ENCODE measurements at regions not wholly inside any gene's neighbourhood (a gene's known extent, or its start where the extent isn't known, plus 50 kb on each side); places are given as distances from the start of the nearest gene placed in this dataset.

DNA sequence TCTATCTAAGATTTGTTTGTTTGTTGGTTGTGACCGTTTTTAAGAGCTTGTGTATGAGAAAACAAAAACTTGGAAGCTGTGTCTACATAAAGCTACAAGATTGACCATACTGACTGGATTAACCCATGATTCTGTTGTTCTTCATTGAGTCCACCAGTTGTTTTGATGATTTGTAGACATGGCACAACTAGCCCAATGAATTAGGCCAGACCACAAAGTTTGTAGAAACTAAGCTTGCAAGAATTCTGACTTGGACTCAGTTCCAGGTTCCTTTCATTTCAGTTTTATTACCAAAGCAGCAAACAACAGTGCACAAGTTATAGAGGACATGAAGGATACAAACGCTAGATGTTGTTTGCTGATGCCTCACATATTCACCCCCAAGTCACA is 119.3 kb downstream of the RASGEF1B start:
- Histone ChIP-seq H3K9me3 (replicated peaks; ENCODE audit: insufficient read depth, low read length) (no peaks in the 10 kb centered on the region), H3K79me2 (ENCODE audit: low read length) (no peaks in the 10 kb centered on the region), H3K4me1 (ENCODE audit: low read length) (no peaks in the 10 kb centered on the region), H3K36me3 (replicated peaks; ENCODE audit: insufficient read depth, low read length) (no peaks in the 10 kb centered on the region), H3K4me3 (ENCODE audit: low read length) (no peak overlapping the region), H3K9me2 (replicated peaks; ENCODE audit: insufficient read depth, low read length) (no peaks in the 10 kb centered on the region), H3K27me3 (replicated peaks; ENCODE audit: insufficient read depth, low read length) (no peaks in the 10 kb centered on the region), H3F3A (ENCODE audit: insufficient read depth, low read length) (no peaks in the 10 kb centered on the region), H4K20me1 (ENCODE audit: insufficient read depth, low read length) (no peaks in the 10 kb centered on the region), H3K27ac (ENCODE audit: low read length) (no peak overlapping the region), H3K4me2 (ENCODE audit: low read depth, low read length) (no peak overlapping the region), H2AFZ (ENCODE audit: low read length) (no peak overlapping the region), H3K9ac (ENCODE audit: low read length) (no peak overlapping the region)
- DNase-seq: no peak
- TF ChIP-seq, protein P1, sequence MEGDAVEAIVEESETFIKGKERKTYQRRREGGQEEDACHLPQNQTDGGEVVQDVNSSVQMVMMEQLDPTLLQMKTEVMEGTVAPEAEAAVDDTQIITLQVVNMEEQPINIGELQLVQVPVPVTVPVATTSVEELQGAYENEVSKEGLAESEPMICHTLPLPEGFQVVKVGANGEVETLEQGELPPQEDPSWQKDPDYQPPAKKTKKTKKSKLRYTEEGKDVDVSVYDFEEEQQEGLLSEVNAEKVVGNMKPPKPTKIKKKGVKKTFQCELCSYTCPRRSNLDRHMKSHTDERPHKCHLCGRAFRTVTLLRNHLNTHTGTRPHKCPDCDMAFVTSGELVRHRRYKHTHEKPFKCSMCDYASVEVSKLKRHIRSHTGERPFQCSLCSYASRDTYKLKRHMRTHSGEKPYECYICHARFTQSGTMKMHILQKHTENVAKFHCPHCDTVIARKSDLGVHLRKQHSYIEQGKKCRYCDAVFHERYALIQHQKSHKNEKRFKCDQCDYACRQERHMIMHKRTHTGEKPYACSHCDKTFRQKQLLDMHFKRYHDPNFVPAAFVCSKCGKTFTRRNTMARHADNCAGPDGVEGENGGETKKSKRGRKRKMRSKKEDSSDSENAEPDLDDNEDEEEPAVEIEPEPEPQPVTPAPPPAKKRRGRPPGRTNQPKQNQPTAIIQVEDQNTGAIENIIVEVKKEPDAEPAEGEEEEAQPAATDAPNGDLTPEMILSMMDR (IDR thresholded peaks at IDR 0.05; ENCODE audit: low read length): no peak
- TF ChIP-seq EZH2 (optimal IDR thresholded peaks at IDR 0.05; ENCODE audit: low read depth, low read length) (no peak), EZH2phosphoT487 (IDR thresholded peaks at IDR 0.05; ENCODE audit: low read length) (no peak)

DNA sequence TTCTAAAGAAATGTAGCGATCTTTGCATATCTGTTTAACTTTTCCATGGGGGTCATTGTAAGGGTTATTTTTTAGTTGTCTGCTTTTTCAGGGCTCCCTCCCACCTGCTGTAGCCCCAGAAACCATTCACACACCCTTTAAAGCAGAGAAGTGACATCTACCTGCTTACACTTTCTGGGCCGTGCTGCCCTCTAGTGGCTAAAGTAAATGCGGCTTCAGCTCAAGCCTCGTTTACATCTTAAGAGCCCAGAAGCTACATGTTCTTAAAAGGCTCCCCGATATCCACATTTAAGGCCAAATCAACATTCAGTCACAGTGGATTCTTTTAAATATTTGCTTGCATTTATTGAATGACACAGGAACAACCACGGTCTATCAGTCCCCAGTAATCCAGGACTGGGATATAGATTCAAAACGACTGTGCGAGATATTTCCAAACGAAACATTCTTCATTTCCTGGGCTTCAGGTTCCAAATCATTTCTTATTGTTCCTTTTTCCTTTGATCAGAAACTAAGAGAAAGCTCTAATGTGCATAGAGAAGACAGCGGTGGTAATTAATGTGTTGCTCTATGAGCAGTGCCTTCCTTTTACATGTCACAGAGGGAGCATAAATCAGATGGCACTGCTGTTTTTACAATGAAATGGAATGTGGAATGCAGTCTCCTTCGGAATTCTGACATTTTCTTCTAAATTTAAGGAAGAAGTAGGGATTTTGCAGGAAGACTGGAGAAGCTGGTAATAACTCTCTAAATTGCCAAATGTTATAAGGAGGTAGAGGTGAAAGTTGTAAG is 119.9 kb downstream of the RASGEF1B start:
- H3K9ac ChIP-seq (ENCODE audit: low read length): no peak overlapping the region
- no peaks in the 10 kb centered on the region for H3K9me2 ChIP-seq (replicated peaks; ENCODE audit: insufficient read depth, low read length)
- no peaks in the 10 kb centered on the region for H3K79me2 ChIP-seq (ENCODE audit: low read length)
- H3K4me3 ChIP-seq (ENCODE audit: low read length): no peak overlapping the region
- TF ChIP-seq, protein P1 (IDR thresholded peaks at IDR 0.05; ENCODE audit: low read length): peak; percentile 95
- TF ChIP-seq EZH2phosphoT487 (IDR thresholded peaks at IDR 0.05; ENCODE audit: low read length): no peak
- no peaks in the 10 kb centered on the region for H3K36me3 ChIP-seq (replicated peaks; ENCODE audit: insufficient read depth, low read length)
- H3K4me1 ChIP-seq (ENCODE audit: low read length): no peaks in the 10 kb centered on the region
- H3K27me3 ChIP-seq (replicated peaks; ENCODE audit: insufficient read depth, low read length): no peaks in the 10 kb centered on the region
- no peaks in the 10 kb centered on the region for H3F3A ChIP-seq (ENCODE audit: insufficient read depth, low read length)
- no peaks in the 10 kb centered on the region for H4K20me1 ChIP-seq (ENCODE audit: insufficient read depth, low read length)
- H3K4me2 ChIP-seq (ENCODE audit: low read depth, low read length): no peak overlapping the region
- peak; percentile 72 for DNase-seq
- H3K27ac ChIP-seq (ENCODE audit: low read length): no peak overlapping the region
- H3K9me3 ChIP-seq (replicated peaks; ENCODE audit: insufficient read depth, low read length): no peaks in the 10 kb centered on the region
- H2AFZ ChIP-seq (ENCODE audit: low read length): no peak overlapping the region

DNA sequence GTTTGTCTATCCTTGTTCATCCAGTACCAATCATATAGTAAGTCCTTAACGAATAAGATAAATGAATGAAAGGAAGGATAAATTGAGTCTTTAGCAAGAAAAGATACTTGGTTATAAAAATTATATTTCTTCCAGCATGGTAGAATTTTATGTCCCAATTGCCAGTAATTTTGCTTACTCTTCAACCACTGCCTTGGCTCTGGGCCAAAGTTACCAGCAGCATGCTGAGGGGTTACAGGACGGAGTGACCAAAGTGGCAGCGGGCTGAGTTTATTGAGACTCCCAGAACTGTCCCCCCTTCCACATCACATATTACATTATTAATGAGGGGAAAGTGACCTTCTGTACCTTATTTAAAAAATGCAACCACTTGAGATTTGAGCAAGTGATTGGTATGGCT is 121.7 kb downstream of the RASGEF1B start:
- no peak overlapping the region for H3K4me2 ChIP-seq (ENCODE audit: low read depth, low read length)
- no peak overlapping the region for H3K27ac ChIP-seq (ENCODE audit: low read length)
- H3K36me3 ChIP-seq (replicated peaks; ENCODE audit: insufficient read depth, low read length): no peaks in the 10 kb centered on the region
- no peak overlapping the region for H3K4me3 ChIP-seq (ENCODE audit: low read length)
- H3K9me3 ChIP-seq (replicated peaks; ENCODE audit: insufficient read depth, low read length): no peaks in the 10 kb centered on the region
- no peaks in the 10 kb centered on the region for H4K20me1 ChIP-seq (ENCODE audit: insufficient read depth, low read length)
- H3K27me3 ChIP-seq (replicated peaks; ENCODE audit: insufficient read depth, low read length): no peaks in the 10 kb centered on the region
- no peaks in the 10 kb centered on the region for H3F3A ChIP-seq (ENCODE audit: insufficient read depth, low read length)
- DNase-seq: no peak
- no peak overlapping the region for H2AFZ ChIP-seq (ENCODE audit: low read length)
- no peaks in the 10 kb centered on the region for H3K4me1 ChIP-seq (ENCODE audit: low read length)
- no peak for TF ChIP-seq EZH2phosphoT487 (IDR thresholded peaks at IDR 0.05; ENCODE audit: low read length)
- TF ChIP-seq, protein P1 (IDR thresholded peaks at IDR 0.05; ENCODE audit: low read length): no peak
- TF ChIP-seq EZH2 (optimal IDR thresholded peaks at IDR 0.05; ENCODE audit: low read depth, low read length): no peak
- H3K79me2 ChIP-seq (ENCODE audit: low read length): no peaks in the 10 kb centered on the region
- H3K9ac ChIP-seq (ENCODE audit: low read length): no peak overlapping the region
- H3K9me2 ChIP-seq (replicated peaks; ENCODE audit: insufficient read depth, low read length): no peaks in the 10 kb centered on the region

Data from MM.1S (cell line).